ENCODE measurements at regions not wholly inside any gene's neighbourhood (a gene's known extent, or its start where the extent isn't known, plus 50 kb on each side); places are given as distances from the start of the nearest gene placed in this dataset.

DNA sequence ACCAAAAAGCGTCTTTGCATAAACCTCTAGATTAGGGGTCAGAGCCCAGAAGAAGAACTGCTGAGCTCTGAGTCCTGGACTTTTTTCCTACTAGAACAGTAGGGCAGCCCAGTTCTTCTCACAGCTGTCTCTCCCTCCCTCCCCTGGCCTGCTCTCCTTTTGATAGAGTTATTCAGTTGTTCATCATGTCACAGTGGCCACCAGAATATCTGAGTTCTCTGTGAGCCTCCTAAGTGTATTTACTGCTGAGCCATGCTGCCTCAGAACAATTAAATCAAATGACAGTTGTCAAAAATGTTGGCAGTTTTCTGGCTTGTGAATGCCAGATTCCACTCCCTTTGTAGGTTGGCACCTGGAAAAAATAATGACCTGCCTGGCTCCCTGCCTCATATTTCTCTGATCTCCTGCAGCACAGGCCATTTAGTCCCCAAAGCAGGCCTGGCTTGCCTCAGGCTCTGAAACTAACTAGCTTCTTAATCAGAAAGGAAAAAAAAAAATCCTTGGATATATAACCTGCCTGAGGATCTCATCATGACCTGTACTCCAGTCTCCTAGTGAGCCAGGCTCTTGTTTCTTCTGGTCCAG, 377.4 kb upstream of the LARGE1 start:
- Histone ChIP-seq H3K4me3 (replicated peaks in 1 of 4; ENCODE audit: control extremely low read depth in 1 of 4, insufficient read depth in 1 of 4, low read depth in 3 of 4, low read length in 4 of 4) (no peak overlapping the region), H3K4me1 (ENCODE audit: control insufficient read depth, extremely low read depth, insufficient read depth, low read length) (no peaks in the 10 kb centered on the region), H3K27me3 (ENCODE audit: control insufficient read depth, insufficient read depth, low read length) (no peaks in the 10 kb centered on the region), H3K9ac (ENCODE audit: insufficient read depth, low read length) (no peak overlapping the region), H3K36me3 (ENCODE audit: control insufficient read depth, insufficient read depth, low read length) (no peaks in the 10 kb centered on the region), H3K9me3 (ENCODE audit: control insufficient read depth, insufficient read depth, low read depth, low read length) (no peaks in the 10 kb centered on the region), H3K27ac (ENCODE audit: insufficient read depth, low read length) (no peak overlapping the region), H2AFZ (ENCODE audit: low read length) (no peak overlapping the region), H3K79me2 (ENCODE audit: control insufficient read depth, insufficient read depth, low read length) (no peaks in the 10 kb centered on the region), H4K20me1 (ENCODE audit: control insufficient read depth, extremely low read depth, insufficient read depth, low read length) (no peaks in the 10 kb centered on the region), H3K4me2 (ENCODE audit: extremely low read depth, insufficient read depth, low read length) (no peak overlapping the region)
- no peak for DNase-seq (ENCODE audit: low read depth in 2 of 2)
- no peak for TF ChIP-seq EZH2 (IDR thresholded peaks at IDR 0.05; ENCODE audit: low read length, missing control alignments)
- TF ChIP-seq, protein P1, sequence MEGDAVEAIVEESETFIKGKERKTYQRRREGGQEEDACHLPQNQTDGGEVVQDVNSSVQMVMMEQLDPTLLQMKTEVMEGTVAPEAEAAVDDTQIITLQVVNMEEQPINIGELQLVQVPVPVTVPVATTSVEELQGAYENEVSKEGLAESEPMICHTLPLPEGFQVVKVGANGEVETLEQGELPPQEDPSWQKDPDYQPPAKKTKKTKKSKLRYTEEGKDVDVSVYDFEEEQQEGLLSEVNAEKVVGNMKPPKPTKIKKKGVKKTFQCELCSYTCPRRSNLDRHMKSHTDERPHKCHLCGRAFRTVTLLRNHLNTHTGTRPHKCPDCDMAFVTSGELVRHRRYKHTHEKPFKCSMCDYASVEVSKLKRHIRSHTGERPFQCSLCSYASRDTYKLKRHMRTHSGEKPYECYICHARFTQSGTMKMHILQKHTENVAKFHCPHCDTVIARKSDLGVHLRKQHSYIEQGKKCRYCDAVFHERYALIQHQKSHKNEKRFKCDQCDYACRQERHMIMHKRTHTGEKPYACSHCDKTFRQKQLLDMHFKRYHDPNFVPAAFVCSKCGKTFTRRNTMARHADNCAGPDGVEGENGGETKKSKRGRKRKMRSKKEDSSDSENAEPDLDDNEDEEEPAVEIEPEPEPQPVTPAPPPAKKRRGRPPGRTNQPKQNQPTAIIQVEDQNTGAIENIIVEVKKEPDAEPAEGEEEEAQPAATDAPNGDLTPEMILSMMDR (conservative IDR thresholded peaks at IDR 0.05 in 1 of 2, IDR thresholded peaks at IDR 0.05 in 1 of 2; ENCODE audit: low read depth in 1 of 2, low read length in 2 of 2): no peak

DNA sequence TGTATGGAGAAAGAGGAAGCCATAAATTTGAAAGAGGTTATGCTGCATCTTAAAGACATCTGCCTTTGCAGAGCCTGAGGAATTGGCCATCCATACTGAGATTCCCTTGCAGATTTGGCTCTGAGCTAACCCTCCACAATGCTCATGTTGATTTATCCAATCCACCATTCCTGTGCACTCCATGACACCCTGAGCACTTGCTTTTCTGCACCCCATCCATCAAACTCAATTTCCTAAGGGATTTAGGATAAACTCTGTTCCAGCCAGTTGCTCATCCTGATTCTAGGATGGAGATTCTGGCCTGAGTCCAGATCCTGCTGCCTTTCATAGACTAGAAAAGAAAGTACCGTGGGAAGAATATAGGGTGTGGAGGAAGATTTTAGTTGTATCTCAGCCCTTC, 379.2 kb upstream of the LARGE1 start:
- Histone ChIP-seq H3K27me3 (ENCODE audit: control insufficient read depth, insufficient read depth, low read length) (no peaks in the 10 kb centered on the region), H3K27ac (ENCODE audit: insufficient read depth, low read length) (no peak overlapping the region), H3K79me2 (ENCODE audit: control insufficient read depth, insufficient read depth, low read length) (no peaks in the 10 kb centered on the region), H3K4me3 (replicated peaks in 1 of 4; ENCODE audit: control extremely low read depth in 1 of 4, insufficient read depth in 1 of 4, low read depth in 3 of 4, low read length in 4 of 4) (no peak overlapping the region), H3K36me3 (ENCODE audit: control insufficient read depth, insufficient read depth, low read length) (no peaks in the 10 kb centered on the region), H3K9me3 (ENCODE audit: control insufficient read depth, insufficient read depth, low read depth, low read length) (no peaks in the 10 kb centered on the region), H4K20me1 (ENCODE audit: control insufficient read depth, extremely low read depth, insufficient read depth, low read length) (no peaks in the 10 kb centered on the region), H2AFZ (ENCODE audit: low read length) (no peak overlapping the region), H3K4me1 (ENCODE audit: control insufficient read depth, extremely low read depth, insufficient read depth, low read length) (no peaks in the 10 kb centered on the region), H3K4me2 (ENCODE audit: extremely low read depth, insufficient read depth, low read length) (no peak overlapping the region), H3K9ac (ENCODE audit: insufficient read depth, low read length) (no peak overlapping the region)
- no peak for TF ChIP-seq EZH2 (IDR thresholded peaks at IDR 0.05; ENCODE audit: low read length, missing control alignments)
- TF ChIP-seq, protein P1 (conservative IDR thresholded peaks at IDR 0.05 in 1 of 2, IDR thresholded peaks at IDR 0.05 in 1 of 2; ENCODE audit: low read depth in 1 of 2, low read length in 2 of 2): no peak
- DNase-seq (ENCODE audit: low read depth in 2 of 2): no peak

GRCh38 chr22:34301569-34301968, 381.3 kb upstream of the LARGE1 start:
- no peak overlapping the region for H2AFZ ChIP-seq (ENCODE audit: low read length)
- H4K20me1 ChIP-seq (ENCODE audit: control insufficient read depth, extremely low read depth, insufficient read depth, low read length): no peaks in the 10 kb centered on the region
- H3K4me2 ChIP-seq (ENCODE audit: extremely low read depth, insufficient read depth, low read length): no peak overlapping the region
- no peaks in the 10 kb centered on the region for H3K27me3 ChIP-seq (ENCODE audit: control insufficient read depth, insufficient read depth, low read length)
- no peaks in the 10 kb centered on the region for H3K4me1 ChIP-seq (ENCODE audit: control insufficient read depth, extremely low read depth, insufficient read depth, low read length)
- H3K79me2 ChIP-seq (ENCODE audit: control insufficient read depth, insufficient read depth, low read length): no peaks in the 10 kb centered on the region
- no peaks in the 10 kb centered on the region for H3K36me3 ChIP-seq (ENCODE audit: control insufficient read depth, insufficient read depth, low read length)
- TF ChIP-seq EZH2 (IDR thresholded peaks at IDR 0.05; ENCODE audit: low read length, missing control alignments): no peak
- TF ChIP-seq, protein P1 (conservative IDR thresholded peaks at IDR 0.05 in 1 of 2, IDR thresholded peaks at IDR 0.05 in 1 of 2; ENCODE audit: low read depth in 1 of 2, low read length in 2 of 2): no peak
- H3K9ac ChIP-seq (ENCODE audit: insufficient read depth, low read length): no peak overlapping the region
- H3K4me3 ChIP-seq (replicated peaks in 1 of 4; ENCODE audit: control extremely low read depth in 1 of 4, insufficient read depth in 1 of 4, low read depth in 3 of 4, low read length in 4 of 4): no peak overlapping the region
- DNase-seq (ENCODE audit: low read depth in 2 of 2): no peak
- H3K9me3 ChIP-seq (ENCODE audit: control insufficient read depth, insufficient read depth, low read depth, low read length): no peaks in the 10 kb centered on the region
- H3K27ac ChIP-seq (ENCODE audit: insufficient read depth, low read length): no peak overlapping the region
